ENCODE measurements at regions not wholly inside any gene's neighbourhood (a gene's known extent, or its start where the extent isn't known, plus 50 kb on each side); places are given as distances from the start of the nearest gene placed in this dataset.

DNA sequence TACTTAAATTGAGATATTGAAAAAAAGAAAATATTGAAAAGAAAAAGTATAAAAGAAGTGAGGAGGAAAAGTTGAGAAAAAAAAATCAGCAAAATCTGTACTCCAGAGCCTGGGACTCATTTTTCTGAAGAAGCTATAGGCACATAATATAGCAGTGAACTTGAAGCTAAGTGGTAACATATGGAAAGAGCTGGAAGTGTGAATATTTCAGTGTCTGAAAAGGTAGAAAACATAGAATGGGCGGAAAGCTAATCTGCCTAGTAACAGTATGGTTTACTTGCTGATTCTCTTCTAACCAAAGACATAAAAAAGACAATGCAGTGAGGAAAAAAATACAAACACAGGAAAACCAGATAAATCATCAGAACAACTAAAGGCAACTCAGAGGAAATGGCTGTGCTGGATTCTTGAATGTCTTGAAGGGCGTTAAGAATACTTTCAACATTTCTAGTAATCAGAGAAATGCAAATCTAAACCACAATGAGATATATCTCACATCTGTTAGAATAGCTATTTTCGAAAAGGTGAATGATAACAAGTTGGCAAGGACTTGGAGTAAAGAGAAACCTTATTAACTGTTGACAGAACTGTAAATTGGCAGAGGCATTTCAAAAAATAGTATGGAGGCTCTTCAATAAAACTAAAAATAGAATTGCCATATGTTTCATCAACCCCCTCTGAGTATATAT is 784.6 kb downstream of the LRFN5 start:
- TF ChIP-seq, protein P1, sequence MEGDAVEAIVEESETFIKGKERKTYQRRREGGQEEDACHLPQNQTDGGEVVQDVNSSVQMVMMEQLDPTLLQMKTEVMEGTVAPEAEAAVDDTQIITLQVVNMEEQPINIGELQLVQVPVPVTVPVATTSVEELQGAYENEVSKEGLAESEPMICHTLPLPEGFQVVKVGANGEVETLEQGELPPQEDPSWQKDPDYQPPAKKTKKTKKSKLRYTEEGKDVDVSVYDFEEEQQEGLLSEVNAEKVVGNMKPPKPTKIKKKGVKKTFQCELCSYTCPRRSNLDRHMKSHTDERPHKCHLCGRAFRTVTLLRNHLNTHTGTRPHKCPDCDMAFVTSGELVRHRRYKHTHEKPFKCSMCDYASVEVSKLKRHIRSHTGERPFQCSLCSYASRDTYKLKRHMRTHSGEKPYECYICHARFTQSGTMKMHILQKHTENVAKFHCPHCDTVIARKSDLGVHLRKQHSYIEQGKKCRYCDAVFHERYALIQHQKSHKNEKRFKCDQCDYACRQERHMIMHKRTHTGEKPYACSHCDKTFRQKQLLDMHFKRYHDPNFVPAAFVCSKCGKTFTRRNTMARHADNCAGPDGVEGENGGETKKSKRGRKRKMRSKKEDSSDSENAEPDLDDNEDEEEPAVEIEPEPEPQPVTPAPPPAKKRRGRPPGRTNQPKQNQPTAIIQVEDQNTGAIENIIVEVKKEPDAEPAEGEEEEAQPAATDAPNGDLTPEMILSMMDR (conservative IDR thresholded peaks at IDR 0.05): no peak
- no peak for TF ChIP-seq ZFX (IDR thresholded peaks at IDR 0.05)
